HG03457 (cell line): ENCODE measurements at regions not wholly inside any gene's neighbourhood (a gene's known extent, or its start where the extent isn't known, plus 50 kb on each side); places are given as distances from the start of the nearest gene placed in this dataset.
"Not testable (repeated sequence)": the region's sequence is repeated elsewhere in the genome, so short reads cannot be mapped to it uniquely, and the experiment has no call there.

ENCODE experiments used
- ATAC-seq: cut with Tn5 transposase; IDR thresholded peaks from one replicate; pipeline ENCODE4 v1.9.1; 2021; ENCODE audit warnings: moderate number of reproducible peaks; ENCODE audit not compliant: unreplicated experiment

GRCh38 chr14:82766123-82766522 lies 1232.5 kb upstream of the SEL1L start:
- no peak for ATAC-seq

- ATAC-seq: no peak
These were observed 1233.3 kb upstream of the SEL1L start for GRCh38 chr14:82766996-82767395.

- ATAC-seq: no peak
These were observed 1243.3 kb upstream of the SEL1L start for GRCh38 chr14:82776958-82777357.

- no peak for ATAC-seq
These were observed 1244.4 kb upstream of the SEL1L start for GRCh38 chr14:82778008-82778590.

- ATAC-seq: no peak
These were observed 1244.9 kb upstream of the SEL1L start for GRCh38 chr14:82778601-82779000.

- ATAC-seq: no peak
These were observed 1245.6 kb upstream of the SEL1L start for GRCh38 chr14:82779301-82779700.

DNA sequence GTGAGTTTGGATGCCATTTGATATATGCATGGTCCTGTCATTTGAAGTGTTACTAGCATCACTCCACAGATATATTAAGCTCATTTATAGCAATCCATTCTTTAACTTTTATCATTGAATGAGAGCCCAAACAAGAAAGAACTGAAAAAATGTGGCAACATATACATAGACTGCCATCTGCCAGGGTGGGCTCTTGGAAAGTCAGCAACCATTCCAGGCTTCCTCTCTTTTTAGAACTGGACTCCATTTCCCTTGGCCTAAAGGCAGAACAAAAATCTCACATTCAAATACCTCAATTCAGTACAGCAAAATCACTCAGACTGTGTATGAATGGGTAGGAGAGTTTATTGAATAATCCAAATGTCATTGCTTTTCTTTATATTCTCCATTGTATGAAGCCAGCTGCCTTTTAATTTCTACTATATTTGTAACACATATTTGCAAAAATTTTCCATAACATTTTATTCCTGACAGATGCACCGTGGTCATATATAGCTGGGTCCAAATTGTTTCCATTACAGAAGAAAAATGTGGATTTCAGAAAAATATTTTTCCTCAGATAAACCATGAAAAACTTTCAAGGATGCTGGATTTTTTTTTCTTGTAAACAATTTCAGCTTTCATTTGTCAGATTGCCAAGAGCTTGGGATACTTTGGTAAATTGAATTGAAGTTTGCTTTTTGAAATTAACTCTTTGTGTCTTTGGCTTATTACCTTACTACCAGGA lies 1252.3 kb upstream of the SEL1L start:
- ATAC-seq: no peak

- ATAC-seq: no peak
These were observed 1252.8 kb upstream of the SEL1L start for GRCh38 chr14:82786483-82786880.

DNA sequence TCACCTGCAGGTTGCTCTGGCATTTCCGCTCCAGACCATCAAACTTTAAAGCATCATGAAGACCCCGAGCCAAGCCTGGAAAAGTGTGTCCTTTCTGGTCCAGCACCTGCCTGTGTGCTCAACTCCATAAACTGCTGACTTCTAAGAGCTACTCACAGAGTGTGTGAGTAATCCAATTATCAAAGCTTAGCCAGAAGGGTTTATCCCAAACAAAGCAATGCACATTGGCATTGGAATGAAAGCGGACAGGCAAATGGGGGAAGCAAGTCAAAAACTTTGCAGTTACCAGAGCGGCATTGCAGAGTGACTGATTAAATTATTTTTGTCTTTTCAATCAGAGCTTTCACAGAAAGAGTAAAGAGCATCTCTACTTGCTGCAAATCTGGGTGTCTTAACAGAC lies 1262.4 kb upstream of the SEL1L start:
- no peak for ATAC-seq

DNA sequence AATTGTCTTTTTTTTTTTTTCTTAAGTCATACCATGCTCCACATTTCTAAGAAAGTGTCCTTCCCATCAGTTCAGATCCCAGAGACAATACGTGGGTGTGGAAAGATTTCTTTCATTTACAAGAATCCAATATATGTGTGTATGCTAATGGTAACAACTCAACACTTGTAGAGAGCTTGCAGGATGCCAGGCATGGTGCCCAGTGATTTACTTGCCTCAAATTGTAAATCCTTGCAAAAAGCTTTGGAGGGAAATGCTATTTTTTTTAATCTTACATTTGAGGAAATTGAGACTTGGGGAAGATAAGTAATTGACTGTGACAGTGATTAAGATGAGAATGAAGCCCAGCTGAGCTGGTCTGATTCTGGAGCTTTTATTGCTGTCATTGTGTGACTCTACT lies 1264.6 kb upstream of the SEL1L start:
- no peak for ATAC-seq

DNA sequence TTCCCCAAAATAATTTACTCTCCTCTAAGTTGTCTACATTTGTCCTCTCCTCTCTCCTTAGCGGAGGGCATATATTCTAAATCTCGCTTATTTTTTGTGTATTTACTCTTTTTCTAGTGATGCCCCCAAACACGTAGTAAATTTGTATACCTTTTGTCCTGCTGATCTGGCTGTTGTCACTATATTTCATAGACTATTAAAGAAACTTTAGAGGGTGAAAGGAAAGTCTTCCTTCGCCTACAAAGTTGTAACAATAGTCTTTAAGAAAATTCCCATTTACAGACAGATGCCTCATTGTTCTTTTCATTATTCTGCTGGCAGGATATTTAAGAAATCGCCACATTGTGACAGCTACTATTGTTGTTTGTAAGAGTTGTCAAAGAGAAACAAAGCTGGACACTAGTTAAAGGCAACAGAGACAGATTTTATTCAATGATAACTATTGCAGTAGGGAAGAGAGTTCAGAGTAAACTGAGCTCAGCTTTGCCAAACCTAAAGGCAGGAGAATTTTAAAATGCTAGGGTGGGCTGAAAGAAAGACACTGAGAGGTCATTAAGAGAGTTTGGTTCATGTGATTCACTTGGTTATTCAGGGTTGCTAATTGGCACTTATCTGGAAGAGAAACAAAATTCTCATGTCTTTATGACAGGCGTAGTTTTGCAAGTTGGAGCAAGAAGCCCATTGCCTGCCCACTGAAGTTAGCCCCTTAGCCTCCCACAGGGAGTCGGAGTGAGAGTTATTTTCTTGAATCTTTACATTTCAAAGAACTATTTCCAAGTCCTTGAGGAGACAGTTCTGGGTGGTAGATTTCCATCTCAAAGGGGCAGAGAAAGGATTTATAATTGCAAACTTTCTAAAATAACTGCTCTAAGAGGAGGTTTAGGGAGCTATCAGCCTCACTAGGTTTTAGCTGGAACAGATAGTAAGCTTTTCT lies 1272.5 kb upstream of the SEL1L start:
- no peak for ATAC-seq

DNA sequence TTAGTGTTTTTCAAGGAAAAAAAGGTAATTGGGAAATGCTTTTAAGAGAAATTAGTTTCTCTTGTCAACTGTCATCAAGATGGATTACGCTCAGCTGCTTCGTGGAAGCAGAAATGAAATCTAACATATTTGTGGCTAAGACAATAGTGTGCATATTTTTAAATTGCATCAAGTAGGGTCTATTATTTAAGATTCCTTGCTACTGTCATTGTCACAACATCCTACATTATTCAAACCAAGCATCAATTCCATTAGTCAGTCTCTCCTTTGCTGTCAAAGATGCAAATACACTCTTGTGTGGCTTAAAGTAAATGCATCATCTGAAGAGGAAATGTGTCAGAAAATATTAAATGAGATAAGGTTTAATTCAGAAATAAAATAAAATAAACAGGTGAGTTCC lies 1277.6 kb upstream of the SEL1L start:
- ATAC-seq: no peak

DNA sequence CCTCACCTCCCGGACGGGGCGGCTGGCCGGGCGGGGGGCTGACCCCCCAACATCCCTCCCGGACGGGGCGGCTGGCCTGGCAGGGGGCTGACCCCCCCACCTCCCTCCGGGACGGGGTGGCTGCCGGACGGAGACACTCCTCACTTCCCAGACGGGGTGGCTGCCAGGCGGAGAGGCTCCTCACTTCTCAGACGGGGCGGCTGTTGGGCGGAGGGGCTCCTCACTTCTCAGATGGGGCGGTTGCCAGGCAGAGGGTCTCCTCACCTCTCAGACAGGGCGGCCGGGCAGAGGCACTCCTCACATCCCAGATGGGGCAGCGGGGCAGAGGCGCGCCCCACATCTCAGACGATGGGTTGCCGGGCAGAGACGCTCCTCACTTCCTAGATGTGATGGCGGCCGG lies 1280.7 kb upstream of the SEL1L start:
- not testable (repeated sequence) for ATAC-seq

- no peak for ATAC-seq
These were observed 1296.9 kb upstream of the SEL1L start for GRCh38 chr14:82830596-82830995.

- no peak for ATAC-seq
These were observed 1302.8 kb upstream of the SEL1L start for GRCh38 chr14:82836256-82836950.

DNA sequence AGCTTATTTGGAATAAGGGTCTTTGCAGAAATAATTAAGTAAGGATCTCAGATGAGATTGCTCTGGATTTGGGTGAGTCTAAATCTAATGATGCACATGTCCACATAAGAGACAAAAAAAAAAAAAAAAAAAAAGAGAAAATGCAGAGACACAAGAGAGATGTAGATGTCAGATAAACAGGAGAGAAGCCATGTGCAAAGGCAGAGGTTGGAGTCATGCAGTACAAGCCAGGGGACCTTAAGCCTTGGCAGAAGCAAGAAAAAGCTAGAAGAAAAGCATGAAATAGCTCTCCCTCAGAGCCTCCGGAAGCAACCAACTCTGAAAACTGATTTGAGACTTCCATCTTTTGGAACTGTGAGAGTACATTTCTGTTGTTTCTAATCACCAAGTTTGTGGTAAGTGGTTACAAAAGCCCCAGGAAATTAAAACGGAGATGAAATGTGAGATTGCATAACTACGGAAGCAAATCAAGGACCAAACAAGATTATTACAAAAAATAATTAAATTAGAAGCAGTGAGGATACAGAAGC lies 1304.0 kb upstream of the SEL1L start:
- no peak for ATAC-seq

DNA sequence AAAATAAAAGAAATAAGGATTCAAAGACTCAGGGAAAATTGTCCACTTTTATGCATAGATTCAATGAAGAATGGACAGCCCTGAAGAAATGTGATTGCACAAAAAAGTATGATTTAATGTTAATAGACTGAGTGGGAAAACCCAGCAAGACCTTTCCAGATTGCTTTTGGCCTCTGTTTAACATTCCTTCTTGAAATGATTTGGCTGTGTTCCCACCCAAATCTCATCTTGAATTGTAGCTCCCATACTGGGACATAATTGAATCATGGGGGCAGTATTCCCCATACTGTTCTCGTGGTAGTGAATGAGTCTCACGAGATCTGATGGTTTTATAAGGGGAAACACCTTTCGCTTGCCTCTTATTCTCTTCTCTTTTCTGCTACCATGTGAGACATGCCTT lies 1316.9 kb upstream of the SEL1L start:
- no peak for ATAC-seq

- ATAC-seq: no peak
These were observed 1320.5 kb upstream of the SEL1L start for GRCh38 chr14:82854131-82854530.

DNA sequence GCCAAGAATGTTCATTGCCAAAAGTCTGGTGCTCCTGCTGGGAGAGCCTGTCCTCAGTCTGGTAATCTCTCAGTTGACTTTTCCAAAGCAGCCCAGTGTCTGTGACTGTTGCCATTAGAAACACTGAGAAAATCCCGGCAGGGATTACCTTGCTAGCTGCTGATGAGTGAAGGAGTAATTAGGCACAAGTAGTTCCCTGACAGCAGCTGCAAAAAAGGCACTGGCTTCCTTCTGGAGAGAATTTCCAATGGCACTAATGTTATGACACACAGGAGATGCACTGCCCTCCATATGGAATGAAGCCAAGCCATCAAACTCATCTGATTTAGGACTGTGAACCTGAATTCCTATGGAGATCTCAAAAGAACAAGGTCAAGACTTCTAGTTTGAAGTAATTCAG lies 1321.2 kb upstream of the SEL1L start:
- ATAC-seq: no peak

- ATAC-seq: no peak
These were observed 1322.3 kb upstream of the SEL1L start for GRCh38 chr14:82855912-82856391.

GRCh38 chr14:82861313-82861712 lies 1327.7 kb upstream of the SEL1L start:
- no peak for ATAC-seq
